ENCODE measurements at regions not wholly inside any gene's neighbourhood (a gene's known extent, or its start where the extent isn't known, plus 50 kb on each side); places are given as distances from the start of the nearest gene placed in this dataset.
"Not testable (repeated sequence)": the region's sequence is repeated elsewhere in the genome, so short reads cannot be mapped to it uniquely, and the experiment has no call there.

GRCh38 chr16:7775072-7775488 lies 442.4 kb downstream of the RBFOX1 start:
- H3K36me3 Mint-ChIP-seq (ENCODE audit: low read depth): no peaks in the 10 kb centered on the region
- H3K27ac Mint-ChIP-seq: no peak overlapping the region
- no peak for DNase-seq (ENCODE audit: low spot score)
- H3K4me3 Mint-ChIP-seq: no peak overlapping the region
- no peaks in the 10 kb centered on the region for H3K4me1 Mint-ChIP-seq (ENCODE audit: low read depth)
- peaks cover 56% of the 10 kb centered on the region for H3K9me3 Mint-ChIP-seq
- H3K27me3 Mint-ChIP-seq (ENCODE audit: low read depth): no peaks in the 10 kb centered on the region

GRCh38 chr16:7772722-7773121 lies 440.1 kb downstream of the RBFOX1 start:
- DNase-seq (ENCODE audit: low spot score): no peak
- Mint-ChIP-seq H3K27me3 (ENCODE audit: low read depth) (no peaks in the 10 kb centered on the region), H3K9me3 (peaks cover 52% of the 10 kb centered on the region), H3K4me3 (no peak overlapping the region), H3K36me3 (ENCODE audit: low read depth) (no peaks in the 10 kb centered on the region), H3K27ac (no peak overlapping the region), H3K4me1 (ENCODE audit: low read depth) (no peaks in the 10 kb centered on the region)

- H3K27me3 Mint-ChIP-seq (ENCODE audit: low read depth); H3K4me1 Mint-ChIP-seq (ENCODE audit: low read depth); H3K36me3 Mint-ChIP-seq (ENCODE audit: low read depth); H3K27ac Mint-ChIP-seq; H3K4me3 Mint-ChIP-seq; DNase-seq (ENCODE audit: low spot score): not testable (repeated sequence)
- H3K9me3 Mint-ChIP-seq: peaks cover 44% of the 10 kb centered on the region
Measured at GRCh38 chr16:7769091-7769490, 436.4 kb downstream of the RBFOX1 start.

GRCh38 chr16:7765079-7765550 lies 432.5 kb downstream of the RBFOX1 start:
- no peaks in the 10 kb centered on the region for H3K36me3 Mint-ChIP-seq (ENCODE audit: low read depth)
- H3K9me3 Mint-ChIP-seq: peaks cover 43% of the 10 kb centered on the region
- DNase-seq (ENCODE audit: low spot score): no peak
- no peaks in the 10 kb centered on the region for H3K4me1 Mint-ChIP-seq (ENCODE audit: low read depth)
- no peaks in the 10 kb centered on the region for H3K27me3 Mint-ChIP-seq (ENCODE audit: low read depth)
- H3K4me3 Mint-ChIP-seq: no peak overlapping the region
- H3K27ac Mint-ChIP-seq: no peak overlapping the region

- Mint-ChIP-seq H3K4me3 (no peak overlapping the region), H3K27me3 (ENCODE audit: low read depth) (no peaks in the 10 kb centered on the region), H3K9me3 (peaks cover 41% of the 10 kb centered on the region), H3K36me3 (ENCODE audit: low read depth) (no peaks in the 10 kb centered on the region), H3K4me1 (ENCODE audit: low read depth) (no peaks in the 10 kb centered on the region), H3K27ac (no peak overlapping the region)
- no peak for DNase-seq (ENCODE audit: low spot score)
Measured at GRCh38 chr16:7763111-7763510, 430.5 kb downstream of the RBFOX1 start.
